Neuronal stem cell (in vitro differentiated cells): ENCODE measurements at regions not wholly inside any gene's neighbourhood (a gene's known extent, or its start where the extent isn't known, plus 50 kb on each side); places are given as distances from the start of the nearest gene placed in this dataset.

Experiments used
- DNase-seq: peaks from one replicate; pipeline ENCODE4 v3.0.0-alpha.2; 2013; ENCODE audit warnings: low spot score
- H2AFZ ChIP-seq: one replicate; pipeline ENCODE4 v1.6.1; 2013; ENCODE audit warnings: mild to moderate bottlenecking, low read length, inconsistent platforms
- H2AK5ac ChIP-seq: 2 replicates; pipeline ENCODE4 v1.6.1; 2013; ENCODE audit warnings: low read depth, mild to moderate bottlenecking, inconsistent platforms, low read length, moderate library complexity, mixed read lengths
- H2BK120ac ChIP-seq: 2 replicates; pipeline ENCODE4 v1.6.1; 2013; ENCODE audit warnings: low read depth, mild to moderate bottlenecking, inconsistent platforms, low read length, moderate library complexity, mixed read lengths
- H2BK12ac ChIP-seq: one replicate; pipeline ENCODE4 v1.6.1; 2013; ENCODE audit warnings: low read length, inconsistent platforms
- H2BK15ac ChIP-seq: 2 replicates; pipeline ENCODE4 v1.6.1; 2013; ENCODE audit warnings: mild to moderate bottlenecking, low read length, inconsistent platforms, mixed read lengths
- H2BK5ac ChIP-seq: one replicate; pipeline ENCODE4 v1.6.1; 2013; ENCODE audit warnings: inconsistent platforms, mild to moderate bottlenecking, low read length, moderate library complexity
- H3K14ac ChIP-seq: one replicate; pipeline ENCODE4 v1.6.1; 2013; ENCODE audit warnings: low read length, inconsistent platforms
- H3K18ac ChIP-seq: 2 replicates; pipeline ENCODE4 v1.6.1; 2013; ENCODE audit warnings: low read length, inconsistent platforms
- H3K23ac ChIP-seq: 2 replicates; pipeline ENCODE4 v1.6.1; 2013; ENCODE audit warnings: low read depth, mild to moderate bottlenecking, mixed read lengths, low read length, inconsistent platforms; ENCODE audit not compliant: poor library complexity
- H3K27ac ChIP-seq: replicated peaks from 3 replicates; pipeline ENCODE4 v1.5.1; 2013; ENCODE audit warnings: low read length, inconsistent platforms
- H3K27me3 ChIP-seq, 3 experiments: 2 replicates each; pipeline ENCODE4 v1.6.1; 2013; ENCODE audit warnings: low read length in 3 of 3, mild to moderate bottlenecking in 2 of 3, inconsistent platforms in 1 of 3, low read depth in 1 of 3, mixed read lengths in 1 of 3, moderate library complexity in 1 of 3; ENCODE audit not compliant: control insufficient read depth in 3 of 3, insufficient read depth in 3 of 3
- H3K36me3 ChIP-seq, 2 donors: replicated peaks in 1 of 2; 2 replicates each; pipeline ENCODE4 v1.6.1; 2013; ENCODE audit warnings: low read length in 2 of 2; ENCODE audit not compliant: control insufficient read depth in 2 of 2, insufficient read depth in 2 of 2
- H3K4ac ChIP-seq: 2 replicates; pipeline ENCODE4 v1.6.1; 2013; ENCODE audit warnings: inconsistent platforms, mild to moderate bottlenecking, low read length, moderate library complexity
- H3K4me1 ChIP-seq, 2 donors: 1 replicate in 1 of 2; 2 replicates in 1 of 2; pipeline ENCODE4 v1.6.1; 2013; ENCODE audit warnings: low read length in 2 of 2, low read depth in 1 of 2; ENCODE audit not compliant: control insufficient read depth in 2 of 2, insufficient read depth in 1 of 2
- H3K4me2 ChIP-seq: one replicate; pipeline ENCODE4 v1.6.1; 2013; ENCODE audit warnings: mild to moderate bottlenecking, low read length, inconsistent platforms; ENCODE audit not compliant: insufficient read depth, poor library complexity, severe bottlenecking
- H3K4me3 ChIP-seq, 2 donors: 2 replicates each; pipeline ENCODE4 v1.5.1; 2013; ENCODE audit warnings: low read length in 2 of 2, mild to moderate bottlenecking in 2 of 2, inconsistent platforms in 1 of 2, moderate library complexity in 1 of 2
- H3K79me1 ChIP-seq: one replicate; pipeline ENCODE4 v1.6.1; 2013; ENCODE audit warnings: low read depth, mild to moderate bottlenecking, inconsistent platforms, low read length, moderate library complexity
- H3K9ac ChIP-seq: one replicate; pipeline ENCODE4 v1.6.1; 2013; ENCODE audit warnings: mild to moderate bottlenecking, low read depth, low read length, inconsistent platforms; ENCODE audit not compliant: poor library complexity
- H3K9me3 ChIP-seq, 2 donors: replicated peaks in 1 of 2; 2 replicates each; pipeline versions ENCODE3 to v1.6.1; 2013; ENCODE audit warnings: low read length in 2 of 2, mild to moderate bottlenecking in 2 of 2, inconsistent platforms in 1 of 2, low read depth in 1 of 2, mixed read lengths in 1 of 2, moderate library complexity in 1 of 2; ENCODE audit not compliant: control insufficient read depth in 2 of 2, insufficient read depth in 1 of 2
- H4K8ac ChIP-seq: one replicate; pipeline ENCODE4 v1.6.1; 2013; ENCODE audit warnings: low read depth, mild to moderate bottlenecking, inconsistent platforms, low read length, moderate library complexity
- H4K91ac ChIP-seq: one replicate; pipeline ENCODE4 v1.6.1; 2013; ENCODE audit warnings: low read length, low read depth, mild to moderate bottlenecking, inconsistent platforms; ENCODE audit not compliant: poor library complexity
- WGBS, 2 donors: extraction: QIAGEN DNeasy Blood & Tissue Kit; methylation state at CpG; one replicate each; pipeline ENCODE4 v1.1.7; 2013; ENCODE audit warnings: missing lambda C conversion rate in 2 of 2, mixed read lengths in 1 of 2; ENCODE audit not compliant: insufficient read length in 2 of 2, insufficient replicate concordance in 1 of 2; ENCODE audit errors: extremely low coverage in 2 of 2; 5-methylcytosine and 5-hydroxymethylcytosine counted together

- DNase-seq: no peak
- H3K4me1 ChIP-seq: no peaks in the 10 kb centered on the region
- H2BK15ac ChIP-seq: no peak overlapping the region
- H2AK5ac ChIP-seq: no peak overlapping the region
- no peaks in the 10 kb centered on the region for H3K27me3 ChIP-seq
- H3K18ac ChIP-seq: no peak overlapping the region
- no peak overlapping the region for H3K27ac ChIP-seq
- H3K4me3 ChIP-seq: no peak overlapping the region
- peaks cover 69 to 100% of the 10 kb centered on the region in 2 donors for H3K36me3 ChIP-seq
- H3K23ac ChIP-seq: no peak overlapping the region
- no peak overlapping the region for H2BK12ac ChIP-seq
- H2BK120ac ChIP-seq: no peak overlapping the region
- no peak overlapping the region for H3K14ac ChIP-seq
- H3K79me1 ChIP-seq: no peaks in the 10 kb centered on the region
- H4K91ac ChIP-seq: no peak overlapping the region
- no peak overlapping the region for H4K8ac ChIP-seq
- H3K4me2 ChIP-seq: no peak overlapping the region
- no peak overlapping the region for H2AFZ ChIP-seq
- no CpG with 5 or more reads among the region's 12 CpGs for WGBS, 2 donors
- no peak overlapping the region for H3K4ac ChIP-seq
- H3K9ac ChIP-seq: no peak overlapping the region
- peaks cover 0 to 2% of the 10 kb centered on the region in 2 donors for H3K9me3 ChIP-seq
- H2BK5ac ChIP-seq: no peak overlapping the region
These were observed 236.2 kb downstream of the GLI2 start for GRCh38 chr2:120971866-120972265.

- no peak for DNase-seq
- Histone ChIP-seq H3K14ac (no peak overlapping the region), H2BK5ac (no peak overlapping the region), H4K91ac (no peak overlapping the region), H3K4ac (no peak overlapping the region), H3K18ac (no peak overlapping the region), H3K23ac (no peak overlapping the region), H3K36me3 (peaks cover 69 to 100% of the 10 kb centered on the region in 2 donors), H2AFZ (no peak overlapping the region), H2BK120ac (no peak overlapping the region), H3K4me1 (no peaks in the 10 kb centered on the region), H3K27me3 (no peaks in the 10 kb centered on the region), H2BK12ac (no peak overlapping the region), H3K9me3 (peaks cover 0 to 2% of the 10 kb centered on the region in 2 donors), H3K9ac (no peak overlapping the region), H2BK15ac (no peak overlapping the region), H3K4me2 (no peak overlapping the region), H3K79me1 (no peaks in the 10 kb centered on the region), H2AK5ac (no peak overlapping the region), H3K27ac (no peak overlapping the region), H3K4me3 (no peak overlapping the region), H4K8ac (no peak overlapping the region)
- WGBS, 2 donors: no CpG with 5 or more reads among the region's 6 CpGs
These were observed 236.6 kb downstream of the GLI2 start for GRCh38 chr2:120972286-120972685.

GRCh38 chr2:120973196-120973595, 237.5 kb downstream of the GLI2 start:
- no peak overlapping the region for H3K14ac ChIP-seq

GRCh38 chr2:120974950-120975349, 239.3 kb downstream of the GLI2 start:
- Histone ChIP-seq H3K14ac (no peak overlapping the region), H3K36me3 (peaks cover 57 to 100% of the 10 kb centered on the region in 2 donors), H3K27me3 (no peaks in the 10 kb centered on the region), H3K18ac (no peak overlapping the region), H4K8ac (no peak overlapping the region), H2BK15ac (no peak overlapping the region), H2AK5ac (no peak overlapping the region), H4K91ac (no peak overlapping the region), H3K4ac (no peak overlapping the region), H3K79me1 (no peaks in the 10 kb centered on the region), H3K9ac (no peak overlapping the region), H3K9me3 (peaks cover 0 to 6% of the 10 kb centered on the region in 2 donors), H3K4me2 (no peak overlapping the region), H3K4me1 (no peaks in the 10 kb centered on the region), H3K27ac (no peak overlapping the region), H3K4me3 (no peak overlapping the region), H3K23ac (peak overlapping the region; percentile 29), H2AFZ (no peak overlapping the region), H2BK5ac (peak overlapping the region; percentile 9), H2BK12ac (no peak overlapping the region), H2BK120ac (no peak overlapping the region)
- DNase-seq: no peak
- no CpG with 5 or more reads among the region's 4 CpGs for WGBS, 2 donors

More at GRCh38 chr2:120973196-120973595, 237.5 kb downstream of the GLI2 start:
- H3K4me1 ChIP-seq: no peaks in the 10 kb centered on the region
- no peak overlapping the region for H3K4me2 ChIP-seq
- no peak overlapping the region for H3K4ac ChIP-seq
- no peak overlapping the region for H2BK120ac ChIP-seq
- no peak overlapping the region for H2BK15ac ChIP-seq
- H3K18ac ChIP-seq: no peak overlapping the region
- H4K8ac ChIP-seq: no peak overlapping the region
- no peak overlapping the region for H3K27ac ChIP-seq
- no CpG with 5 or more reads among the region's 17 CpGs for WGBS, 2 donors
- no peak overlapping the region for H2BK12ac ChIP-seq
- H3K9ac ChIP-seq: no peak overlapping the region
- H2AK5ac ChIP-seq: no peak overlapping the region
- H3K79me1 ChIP-seq: no peaks in the 10 kb centered on the region
- no peak overlapping the region for H3K23ac ChIP-seq
- peaks cover 67 to 100% of the 10 kb centered on the region in 2 donors for H3K36me3 ChIP-seq
- no peak overlapping the region for H2BK5ac ChIP-seq
- no peak for DNase-seq
- no peak overlapping the region for H2AFZ ChIP-seq
- H3K27me3 ChIP-seq: no peaks in the 10 kb centered on the region
- no peak overlapping the region for H4K91ac ChIP-seq
- no peaks in the 10 kb centered on the region for H3K9me3 ChIP-seq
- no peak overlapping the region for H3K4me3 ChIP-seq
